GM12878 (cell line): ENCODE measurements at regions not wholly inside any gene's neighbourhood (a gene's known extent, or its start where the extent isn't known, plus 50 kb on each side); places are given as distances from the start of the nearest gene placed in this dataset.

Experiments
- ATAC-seq: fragments of 200-7000 bp; cut with Tn5 transposase; 3 replicates; pipeline ENCODE4 v1.9.1; 2020; ENCODE audit warnings: mild to moderate bottlenecking, moderate library complexity
- BruUV-seq: library from RNA; stranded (reverse); fragments of 400-500 nt; replicated peaks from 2 replicates; lab custom pipeline; 2021; lab: Mats Ljungman, UMichigan
- CTCF ChIA-PET: fragments of 300-600 bp; sonication (Branson Sonifier 250); formaldehyde crosslinking; extraction: SDS; loops from one replicate; lab custom pipeline; 2021; ENCODE audit warnings: inconsistent platforms; lab: Yijun Ruan, JAX
- POLR2A ChIA-PET: fragments of 350-600 bp; formaldehyde crosslinking; extraction: SDS; loops from one replicate; lab custom pipeline; 2021; ENCODE audit warnings: inconsistent platforms; lab: Charles Lee
- RAD21 ChIA-PET: fragments of 300-600 bp; sonication (Branson Sonifier 250); formaldehyde crosslinking; loops from one replicate; lab custom pipeline; 2023; ENCODE audit warnings: antibody characterized with exemption; ENCODE audit not compliant: unreplicated experiment; lab: Charles Lee
- SMC1A ChIA-PET: fragments of 300-600 bp; sonication (Branson Sonifier 250); formaldehyde crosslinking; loops from one replicate; lab custom pipeline; 2023; ENCODE audit not compliant: unreplicated experiment, uncharacterized antibody; lab: Charles Lee
- DNase-seq: peaks from one replicate; pipeline ENCODE4 v3.0.0-alpha.2; 2011; ENCODE audit warnings: low read depth, low spot score
- FAIRE-seq: peaks from 3 replicates; lab custom pipeline; 2011; peaks lifted over from hg19 to GRCh38; lab: Jason Lieb, UNC
- H2AFZ ChIP-seq: 2 replicates; pipeline ENCODE4 v1.6.0; 2011; ENCODE audit warnings: low read depth, low read length, control low read depth; ENCODE audit not compliant: control insufficient read depth
- H3K27ac ChIP-seq: 2 replicates; pipeline ENCODE4 v1.5.1; 2011; ENCODE audit warnings: control low read depth; ENCODE audit not compliant: control insufficient read depth, insufficient read depth
- H3K27me3 ChIP-seq, 2 experiments: replicated peaks in 1 of 2; 2 replicates each; pipeline versions ENCODE4 v1.6.0 to v1.6.1; 2011; ENCODE audit warnings: low read length in 1 of 2; ENCODE audit not compliant: control insufficient read depth in 2 of 2, insufficient read depth in 2 of 2
- H3K36me3 ChIP-seq, 2 experiments: 2 replicates each; pipeline ENCODE4 v1.5.1; 2011; ENCODE audit warnings: low read length in 1 of 2; ENCODE audit not compliant: control insufficient read depth in 2 of 2, insufficient read depth in 2 of 2
- H3K4me1 ChIP-seq: 2 replicates; pipeline ENCODE4 v1.6.1; 2011; ENCODE audit warnings: mild to moderate bottlenecking, low read length, moderate library complexity, mixed read lengths; ENCODE audit not compliant: control insufficient read depth, insufficient read depth
- H3K4me2 ChIP-seq: 2 replicates; pipeline ENCODE4 v1.6.0; 2011; ENCODE audit warnings: control low read depth; ENCODE audit not compliant: control insufficient read depth, insufficient read depth
- H3K4me3 ChIP-seq: fragments of 200-600 bp; sonication (generic); 2 replicates; pipeline ENCODE4 v1.5.1; 2016
- H3K79me2 ChIP-seq: 2 replicates; pipeline ENCODE4 v1.6.0; 2011; ENCODE audit warnings: low read length; ENCODE audit not compliant: control insufficient read depth, insufficient read depth
- H3K9ac ChIP-seq: 2 replicates; pipeline ENCODE4 v1.8.0; 2011; ENCODE audit warnings: low read length, control low read depth, mixed read lengths; ENCODE audit not compliant: control insufficient read depth, insufficient read depth
- H3K9me3 ChIP-seq: replicated peaks from 3 replicates; pipeline ENCODE4 v1.5.1; 2011; ENCODE audit warnings: mild to moderate bottlenecking, low read length; ENCODE audit not compliant: control insufficient read depth, insufficient read depth
- H4K20me1 ChIP-seq: 2 replicates; pipeline ENCODE4 v1.6.0; 2011; ENCODE audit not compliant: control insufficient read depth, insufficient read depth
- BRCA1 ChIP-seq: IDR thresholded peaks from 2 replicates; pipeline ENCODE4 v1.6.1; 2011; ENCODE audit warnings: low read depth, low read length, improper control_type of control experiment
- CEBPZ ChIP-seq: fragments of 150-350 bp; IDR thresholded peaks from 2 replicates; pipeline ENCODE4 v1.6.1; 2016; ENCODE audit warnings: low read depth, low read length
- CHD1 ChIP-seq: IDR thresholded peaks from 2 replicates; pipeline ENCODE4 v1.6.1; 2012; ENCODE audit warnings: low read depth, low read length, improper control_type of control experiment
- MEF2B ChIP-seq: fragments of 450-650 bp; IDR thresholded peaks from 2 replicates; pipeline ENCODE4 v1.6.1; 2018; ENCODE audit warnings: mild to moderate bottlenecking, moderate library complexity; ENCODE audit not compliant: partially characterized antibody, poor library complexity, severe bottlenecking
- TCF7 ChIP-seq: IDR thresholded peaks from 2 replicates; pipeline ENCODE4 v1.6.1; 2014; ENCODE audit warnings: antibody characterized with exemption, borderline replicate concordance
- WRNIP1 ChIP-seq: IDR thresholded peaks from 2 replicates; pipeline ENCODE4 v1.6.1; 2011; ENCODE audit warnings: low read depth, low read length, improper control_type of control experiment, borderline replicate concordance
- ZNF592 ChIP-seq: fragments of 450-650 bp; IDR thresholded peaks from 2 replicates; pipeline ENCODE4 v1.6.1; 2017; ENCODE audit warnings: mild to moderate bottlenecking, moderate library complexity
- WGBS: methylation state at CpG from one replicate; pipeline ENCODE4 v1.1.6; 2016; ENCODE audit warnings: low lambda C conversion rate; ENCODE audit not compliant: insufficient replicate concordance, insufficient coverage; ENCODE audit errors: missing lambda C conversion rate; 5-methylcytosine and 5-hydroxymethylcytosine counted together
- in situ Hi-C: fragments of 300-500 bp; cut with MboI; formaldehyde crosslinking; loops from 9 replicates; pipeline ENCODE4 v1.14.3; 2018; ENCODE audit warnings: mixed read lengths
- intact Hi-C: fragments of 100-400 bp; cut with micrococcal nuclease; formaldehyde crosslinking; loops from one replicate; pipeline ENCODE4 v1.14.2; 2022; ENCODE audit not compliant: unreplicated experiment
- TF ChIP-seq, protein P1 (sequence below): fragments of 450-650 bp; IDR thresholded peaks from 2 replicates; pipeline ENCODE4 v1.6.1; 2017; ENCODE audit warnings: mild to moderate bottlenecking
- TF ChIP-seq, protein P2 (sequence below): fragments of 450-650 bp; conservative IDR thresholded peaks from 2 replicates; pipeline ENCODE4 v1.6.1; 2017; ENCODE audit warnings: mild to moderate bottlenecking, moderate library complexity

- FAIRE-seq (no peak), DNase-seq (no peak), ATAC-seq (no peak)
- 4% methylated on average over 4 of the region's 4 CpGs for WGBS
- Histone ChIP-seq H3K36me3 (no peaks in the 10 kb centered on the region), H3K27ac (no peak overlapping the region), H3K4me2 (no peak overlapping the region), H3K9me3 (no peaks in the 10 kb centered on the region), H3K79me2 (no peaks in the 10 kb centered on the region), H3K27me3 (no peaks in the 10 kb centered on the region), H3K4me3 (no peak overlapping the region), H3K4me1 (no peaks in the 10 kb centered on the region), H4K20me1 (no peaks in the 10 kb centered on the region), H3K9ac (no peak overlapping the region), H2AFZ (no peak overlapping the region)
- in situ Hi-C loops (no loop called here), intact Hi-C loops (loop anchor here (5.0 to 10.0 kb wide), 2 partner anchors 340 to 568 kb away; no protein-coding TSS in a partner anchor)
- RAD21 ChIA-PET = no interaction called here
- CTCF ChIA-PET = interaction anchor here (2.0 kb wide), 1 partner anchor 19 kb away, joined by 8 read pairs; no protein-coding TSS in a partner anchor
- SMC1A ChIA-PET = interaction anchor here (1.0 to 2.6 kb wide), 5 partner anchors 13 to 616 kb away, joined by 3 to 9 read pairs (median 5); no protein-coding TSS in a partner anchor
- no TSS peak for BruUV-seq
- POLR2A ChIA-PET = no interaction called here
- TF ChIP-seq, protein P1, sequence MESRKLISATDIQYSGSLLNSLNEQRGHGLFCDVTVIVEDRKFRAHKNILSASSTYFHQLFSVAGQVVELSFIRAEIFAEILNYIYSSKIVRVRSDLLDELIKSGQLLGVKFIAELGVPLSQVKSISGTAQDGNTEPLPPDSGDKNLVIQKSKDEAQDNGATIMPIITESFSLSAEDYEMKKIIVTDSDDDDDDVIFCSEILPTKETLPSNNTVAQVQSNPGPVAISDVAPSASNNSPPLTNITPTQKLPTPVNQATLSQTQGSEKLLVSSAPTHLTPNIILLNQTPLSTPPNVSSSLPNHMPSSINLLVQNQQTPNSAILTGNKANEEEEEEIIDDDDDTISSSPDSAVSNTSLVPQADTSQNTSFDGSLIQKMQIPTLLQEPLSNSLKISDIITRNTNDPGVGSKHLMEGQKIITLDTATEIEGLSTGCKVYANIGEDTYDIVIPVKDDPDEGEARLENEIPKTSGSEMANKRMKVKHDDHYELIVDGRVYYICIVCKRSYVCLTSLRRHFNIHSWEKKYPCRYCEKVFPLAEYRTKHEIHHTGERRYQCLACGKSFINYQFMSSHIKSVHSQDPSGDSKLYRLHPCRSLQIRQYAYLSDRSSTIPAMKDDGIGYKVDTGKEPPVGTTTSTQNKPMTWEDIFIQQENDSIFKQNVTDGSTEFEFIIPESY = no peak
- TF ChIP-seq, protein P2, sequence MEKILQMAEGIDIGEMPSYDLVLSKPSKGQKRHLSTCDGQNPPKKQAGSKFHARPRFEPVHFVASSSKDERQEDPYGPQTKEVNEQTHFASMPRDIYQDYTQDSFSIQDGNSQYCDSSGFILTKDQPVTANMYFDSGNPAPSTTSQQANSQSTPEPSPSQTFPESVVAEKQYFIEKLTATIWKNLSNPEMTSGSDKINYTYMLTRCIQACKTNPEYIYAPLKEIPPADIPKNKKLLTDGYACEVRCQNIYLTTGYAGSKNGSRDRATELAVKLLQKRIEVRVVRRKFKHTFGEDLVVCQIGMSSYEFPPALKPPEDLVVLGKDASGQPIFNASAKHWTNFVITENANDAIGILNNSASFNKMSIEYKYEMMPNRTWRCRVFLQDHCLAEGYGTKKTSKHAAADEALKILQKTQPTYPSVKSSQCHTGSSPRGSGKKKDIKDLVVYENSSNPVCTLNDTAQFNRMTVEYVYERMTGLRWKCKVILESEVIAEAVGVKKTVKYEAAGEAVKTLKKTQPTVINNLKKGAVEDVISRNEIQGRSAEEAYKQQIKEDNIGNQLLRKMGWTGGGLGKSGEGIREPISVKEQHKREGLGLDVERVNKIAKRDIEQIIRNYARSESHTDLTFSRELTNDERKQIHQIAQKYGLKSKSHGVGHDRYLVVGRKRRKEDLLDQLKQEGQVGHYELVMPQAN = no peak
- no peak for TF ChIP-seq WRNIP1
- TF ChIP-seq MEF2B = no peak
- no peak for TF ChIP-seq CEBPZ
- TF ChIP-seq ZNF592 = no peak
- no peak for TF ChIP-seq CHD1
- TF ChIP-seq TCF7 = no peak
- no peak for TF ChIP-seq BRCA1
These were observed 558.5 kb upstream of the ZNF462 start for GRCh38 chr9:106304401-106304920.
